SK-N-SH treated with all-trans-retinoic acid at 6 μM for 48 hours (cell line): ENCODE measurements at regions not wholly inside any gene's neighbourhood (a gene's known extent, or its start where the extent isn't known, plus 50 kb on each side); places are given as distances from the start of the nearest gene placed in this dataset.

Experiments
- BACH2 ChIP-seq: fragments of 250-450 bp; sonication (Bioruptor Pico); IDR thresholded peaks from 2 replicates; pipeline ENCODE4 v1.9.0; 2021; ENCODE audit warnings: mild to moderate bottlenecking, borderline replicate concordance
- GLIS3 ChIP-seq: fragments of 250-450 bp; sonication (Bioruptor Pico); IDR thresholded peaks from 2 replicates; pipeline ENCODE4 v1.5.0; 2020; ENCODE audit warnings: mild to moderate bottlenecking, moderate library complexity
- OSR1 ChIP-seq: fragments of 250-450 bp; sonication (Bioruptor Pico); IDR thresholded peaks from 2 replicates; pipeline ENCODE4 v1.8.0; 2022; ENCODE audit warnings: moderate library complexity, mild to moderate bottlenecking, inconsistent platforms
- PPARA ChIP-seq: fragments of 250-450 bp; sonication (Bioruptor Pico); IDR thresholded peaks from 2 replicates; pipeline ENCODE4 v1.5.0; 2020; ENCODE audit warnings: mild to moderate bottlenecking, borderline replicate concordance
- RARB ChIP-seq: fragments of 250-450 bp; sonication (Bioruptor Pico); IDR thresholded peaks from 2 replicates; pipeline ENCODE4 v1.8.0; 2021; ENCODE audit warnings: mild to moderate bottlenecking, moderate library complexity
- TCF4 ChIP-seq: fragments of 250-450 bp; sonication (Bioruptor Pico); IDR thresholded peaks from 2 replicates; pipeline ENCODE4 v1.8.0; 2021; ENCODE audit warnings: mild to moderate bottlenecking, moderate library complexity, borderline replicate concordance
- TOX ChIP-seq: fragments of 250-450 bp; sonication (Bioruptor Pico); IDR thresholded peaks from 2 replicates; pipeline ENCODE4 v1.8.0; 2021; ENCODE audit warnings: mild to moderate bottlenecking, moderate library complexity, borderline replicate concordance
- TSHZ2 ChIP-seq: fragments of 250-450 bp; sonication (Bioruptor Pico); IDR thresholded peaks from 2 replicates; pipeline ENCODE4 v1.5.0; 2020; ENCODE audit warnings: mild to moderate bottlenecking, moderate library complexity
- ZFP3 ChIP-seq: fragments of 250-450 bp; sonication (Bioruptor Pico); IDR thresholded peaks from 2 replicates; pipeline ENCODE4 v1.5.0; 2020; ENCODE audit warnings: mild to moderate bottlenecking, moderate library complexity
- ZFP30 ChIP-seq: fragments of 450-650 bp; formaldehyde crosslinking; IDR thresholded peaks from 2 replicates; pipeline ENCODE4 v1.5.0; 2022; ENCODE audit warnings: mild to moderate bottlenecking, moderate library complexity
- ZNF70 ChIP-seq: fragments of 450-650 bp; formaldehyde crosslinking; IDR thresholded peaks from 2 replicates; pipeline ENCODE4 v1.5.0; 2020; ENCODE audit warnings: mild to moderate bottlenecking, moderate library complexity
- TF ChIP-seq, protein P1 (sequence below): fragments of 250-450 bp; sonication (Bioruptor Pico); IDR thresholded peaks from 2 replicates; pipeline ENCODE4 v1.8.0; 2020; ENCODE audit warnings: mild to moderate bottlenecking, moderate library complexity, borderline replicate concordance
- TF ChIP-seq, protein P2 (sequence below): fragments of 250-450 bp; sonication (Bioruptor Pico); IDR thresholded peaks from 2 replicates; pipeline ENCODE4 v1.5.1; 2020; ENCODE audit warnings: low read depth, mild to moderate bottlenecking, moderate library complexity

- no peak for TF ChIP-seq TSHZ2 (CRISPR knock-in tag)
- no peak for TF ChIP-seq ZFP30 (CRISPR knock-in tag)
- TF ChIP-seq, protein P1, sequence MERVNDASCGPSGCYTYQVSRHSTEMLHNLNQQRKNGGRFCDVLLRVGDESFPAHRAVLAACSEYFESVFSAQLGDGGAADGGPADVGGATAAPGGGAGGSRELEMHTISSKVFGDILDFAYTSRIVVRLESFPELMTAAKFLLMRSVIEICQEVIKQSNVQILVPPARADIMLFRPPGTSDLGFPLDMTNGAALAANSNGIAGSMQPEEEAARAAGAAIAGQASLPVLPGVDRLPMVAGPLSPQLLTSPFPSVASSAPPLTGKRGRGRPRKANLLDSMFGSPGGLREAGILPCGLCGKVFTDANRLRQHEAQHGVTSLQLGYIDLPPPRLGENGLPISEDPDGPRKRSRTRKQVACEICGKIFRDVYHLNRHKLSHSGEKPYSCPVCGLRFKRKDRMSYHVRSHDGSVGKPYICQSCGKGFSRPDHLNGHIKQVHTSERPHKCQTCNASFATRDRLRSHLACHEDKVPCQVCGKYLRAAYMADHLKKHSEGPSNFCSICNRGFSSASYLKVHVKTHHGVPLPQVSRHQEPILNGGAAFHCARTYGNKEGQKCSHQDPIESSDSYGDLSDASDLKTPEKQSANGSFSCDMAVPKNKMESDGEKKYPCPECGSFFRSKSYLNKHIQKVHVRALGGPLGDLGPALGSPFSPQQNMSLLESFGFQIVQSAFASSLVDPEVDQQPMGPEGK (CRISPR knock-in tag) = no peak
- no peak for TF ChIP-seq ZNF70
- TF ChIP-seq PPARA (CRISPR knock-in tag) = no peak
- TF ChIP-seq TOX (CRISPR knock-in tag) = no peak
- TF ChIP-seq, protein P2, sequence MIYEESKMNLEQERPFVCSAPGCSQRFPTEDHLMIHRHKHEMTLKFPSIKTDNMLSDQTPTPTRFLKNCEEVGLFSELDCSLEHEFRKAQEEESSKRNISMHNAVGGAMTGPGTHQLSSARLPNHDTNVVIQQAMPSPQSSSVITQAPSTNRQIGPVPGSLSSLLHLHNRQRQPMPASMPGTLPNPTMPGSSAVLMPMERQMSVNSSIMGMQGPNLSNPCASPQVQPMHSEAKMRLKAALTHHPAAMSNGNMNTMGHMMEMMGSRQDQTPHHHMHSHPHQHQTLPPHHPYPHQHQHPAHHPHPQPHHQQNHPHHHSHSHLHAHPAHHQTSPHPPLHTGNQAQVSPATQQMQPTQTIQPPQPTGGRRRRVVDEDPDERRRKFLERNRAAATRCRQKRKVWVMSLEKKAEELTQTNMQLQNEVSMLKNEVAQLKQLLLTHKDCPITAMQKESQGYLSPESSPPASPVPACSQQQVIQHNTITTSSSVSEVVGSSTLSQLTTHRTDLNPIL (CRISPR knock-in tag) = no peak
- TF ChIP-seq ZFP3 (CRISPR knock-in tag) = no peak
- TF ChIP-seq TCF4 (CRISPR knock-in tag) = no peak
- no peak for TF ChIP-seq OSR1
- TF ChIP-seq GLIS3 (CRISPR knock-in tag) = no peak
- no peak for TF ChIP-seq RARB (CRISPR knock-in tag)
- no peak for TF ChIP-seq BACH2 (CRISPR knock-in tag)
These were observed 58.0 kb upstream of the LAPTM5 start for GRCh38 chr1:30815556-30815955.
